CD4-positive, alpha-beta T cell treated with Interleukin-17A for 4 hours (primary cell): ENCODE measurements at regions not wholly inside any gene's neighbourhood (a gene's known extent, or its start where the extent isn't known, plus 50 kb on each side); places are given as distances from the start of the nearest gene placed in this dataset.

Experiments used
- DNase-seq: peaks from one replicate; pipeline ENCODE4 v3.0.0-alpha.2; 2020; ENCODE audit warnings: mixed read lengths

GRCh38 chr5:153147891-153148623 lies 342.4 kb upstream of the GRIA1 start:
- DNase-seq, result no peak

GRCh38 chr5:153148624-153148976 lies 341.9 kb upstream of the GRIA1 start:
- DNase-seq, result no peak

DNA sequence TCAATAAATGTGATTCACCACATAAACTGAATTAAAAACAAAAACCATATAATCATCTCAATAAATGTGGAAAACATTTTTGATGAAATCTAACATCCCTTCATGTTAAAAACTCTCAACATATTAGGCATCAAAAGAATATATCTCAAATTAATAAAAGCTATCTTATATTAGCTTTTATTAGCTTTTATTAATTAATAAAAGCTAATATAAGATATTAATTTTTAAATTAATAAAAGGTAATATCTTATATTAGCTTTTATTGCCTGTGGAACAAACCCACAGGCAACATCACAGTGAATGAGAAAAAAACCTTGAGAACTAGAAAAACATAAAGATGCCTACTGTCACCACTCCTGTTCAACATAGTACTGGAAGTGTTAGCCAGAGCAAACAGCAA lies 338.9 kb upstream of the GRIA1 start:
- no peak for DNase-seq

DNA sequence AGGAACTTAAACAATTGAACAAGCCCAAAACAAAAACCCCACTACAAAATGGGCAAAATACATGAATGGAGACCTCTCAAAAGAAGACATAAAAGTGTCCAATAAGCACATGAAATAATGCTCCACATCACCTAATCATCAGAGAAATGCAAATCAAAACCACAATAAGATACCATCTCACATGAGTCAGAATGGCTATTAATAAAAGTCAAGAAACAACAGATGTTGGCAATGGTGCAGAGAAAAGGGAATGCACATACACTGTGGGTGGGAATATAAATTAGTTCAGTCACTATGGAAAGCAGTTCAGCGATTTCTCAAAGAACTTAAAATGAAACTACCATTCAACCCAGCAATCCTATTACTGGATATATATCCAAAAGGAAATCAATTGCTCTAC lies 337.4 kb upstream of the GRIA1 start:
- no peak for DNase-seq

DNA sequence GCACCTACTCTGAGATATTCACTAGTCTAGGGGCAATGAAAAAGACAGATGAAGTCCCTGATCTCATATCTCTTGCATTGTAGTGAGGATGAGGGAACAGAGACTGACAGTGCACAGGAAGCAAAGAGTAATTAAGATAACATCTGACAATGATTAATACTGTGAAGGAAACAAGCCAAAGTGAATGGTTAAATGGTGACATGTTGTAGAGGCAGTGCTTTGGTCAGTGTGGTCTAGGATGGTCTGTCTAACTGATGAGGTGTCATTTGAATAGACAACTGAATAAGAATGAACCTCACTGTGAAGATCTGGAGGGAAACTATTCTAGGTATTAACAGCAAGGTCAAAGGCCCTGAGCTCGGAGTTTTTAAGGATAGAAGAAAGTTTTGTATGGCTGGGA lies 333.3 kb upstream of the GRIA1 start:
- DNase-seq, result no peak

DNA sequence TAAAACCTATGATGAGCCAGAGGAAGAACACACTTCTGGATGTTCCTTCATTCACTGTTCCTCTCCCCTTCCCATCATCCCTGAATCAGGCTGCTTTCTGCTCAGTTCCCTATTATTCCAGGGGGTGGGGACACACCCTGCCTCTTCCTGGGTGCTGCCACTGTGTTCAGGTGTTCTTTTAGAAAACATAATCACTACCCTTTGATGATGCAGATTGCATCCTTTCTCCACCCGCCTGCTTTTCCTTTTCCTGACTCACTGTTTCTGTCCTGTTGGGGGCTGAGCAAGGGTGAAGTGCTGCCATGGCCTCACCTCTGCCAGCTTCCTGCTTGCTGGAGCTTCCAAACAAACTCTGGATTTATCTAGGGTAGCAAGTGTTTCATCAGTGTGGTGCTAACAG lies 331.9 kb upstream of the GRIA1 start:
- no peak for DNase-seq

- no peak for DNase-seq
Measured at GRCh38 chr5:153159616-153160015, 330.9 kb upstream of the GRIA1 start.

GRCh38 chr5:153168241-153168640 lies 322.2 kb upstream of the GRIA1 start:
- DNase-seq, result no peak

DNA sequence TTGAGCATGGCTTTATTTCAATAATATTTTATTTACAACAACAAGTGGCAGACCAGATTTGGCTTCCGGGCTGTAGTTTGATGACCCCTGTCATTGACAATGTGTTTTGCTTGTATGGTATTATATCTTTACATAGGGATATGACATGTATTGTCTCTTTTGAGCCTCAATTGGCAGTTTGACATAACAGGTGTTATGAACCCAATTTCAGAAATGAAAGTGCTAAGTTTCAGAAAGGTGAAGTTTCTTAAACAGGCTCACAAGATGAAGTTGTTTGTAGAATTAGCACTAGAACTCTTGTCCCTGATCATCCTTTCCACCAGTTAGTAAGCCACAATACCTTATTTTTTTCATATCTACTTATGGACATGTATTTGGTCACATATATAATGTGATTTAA lies 303.0 kb upstream of the GRIA1 start:
- no peak for DNase-seq

- no peak for DNase-seq
Measured at GRCh38 chr5:153206361-153206760, 284.1 kb upstream of the GRIA1 start.

DNA sequence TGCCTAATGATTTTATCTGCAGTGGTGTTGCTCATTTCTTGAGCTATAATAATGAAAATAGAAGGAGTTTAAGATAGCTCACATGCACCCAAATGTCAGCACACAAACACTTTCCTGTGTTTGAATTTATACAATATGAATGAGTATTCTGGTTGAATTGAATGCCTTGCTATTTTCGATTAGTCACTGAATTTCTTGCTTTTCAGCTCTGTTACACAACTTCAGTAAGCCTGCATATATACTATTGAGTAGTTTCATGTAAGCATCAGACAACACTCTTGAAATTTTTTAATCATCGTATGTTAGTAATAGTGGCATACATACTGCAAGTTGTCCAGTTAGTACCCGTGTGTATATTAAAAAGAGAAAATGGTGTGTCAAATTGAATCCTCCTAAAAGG lies 281.5 kb upstream of the GRIA1 start:
- DNase-seq, result no peak

DNA sequence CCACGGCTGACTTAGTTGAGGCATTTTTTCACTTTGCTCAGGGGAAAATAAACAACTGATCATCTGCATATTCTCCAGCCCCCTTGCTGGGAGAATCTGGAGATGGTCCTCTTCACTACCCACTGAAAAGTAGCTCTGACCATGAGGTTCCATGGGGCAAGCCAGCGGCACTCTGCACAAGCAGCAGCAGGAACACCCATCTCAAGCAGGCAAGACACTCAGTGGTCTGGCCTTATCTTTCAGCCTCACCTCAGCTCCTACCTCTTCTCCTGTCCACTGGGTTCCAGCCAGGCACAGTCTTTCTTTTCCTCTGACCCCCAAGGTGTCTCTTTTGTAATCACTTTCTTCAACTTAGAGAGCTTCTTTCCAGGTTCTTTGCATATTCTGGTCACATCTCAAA lies 280.8 kb upstream of the GRIA1 start:
- no peak for DNase-seq

DNA sequence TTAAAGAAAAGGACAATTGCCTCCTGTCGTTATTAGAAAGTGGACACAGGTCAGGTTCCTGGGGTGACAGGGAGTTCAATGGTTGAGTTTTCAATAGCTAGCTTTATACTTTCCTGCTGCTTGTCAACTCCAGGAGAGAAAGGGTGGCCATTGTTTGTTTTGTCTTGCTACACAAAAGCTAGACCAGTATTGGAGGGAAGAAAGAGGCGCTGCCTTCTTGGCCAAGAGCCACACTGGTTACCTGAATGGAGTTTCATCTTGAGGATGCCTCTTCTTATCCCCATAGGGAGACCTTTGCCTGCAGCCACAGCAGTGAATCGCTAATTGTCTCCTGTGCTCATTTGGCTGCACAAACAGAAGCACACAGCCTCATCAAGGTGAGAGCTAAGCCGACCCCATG lies 279.4 kb upstream of the GRIA1 start:
- no peak for DNase-seq

GRCh38 chr5:153212471-153212870 lies 278.0 kb upstream of the GRIA1 start:
- no peak for DNase-seq

GRCh38 chr5:153222936-153223335 lies 267.5 kb upstream of the GRIA1 start:
- no peak for DNase-seq

DNA sequence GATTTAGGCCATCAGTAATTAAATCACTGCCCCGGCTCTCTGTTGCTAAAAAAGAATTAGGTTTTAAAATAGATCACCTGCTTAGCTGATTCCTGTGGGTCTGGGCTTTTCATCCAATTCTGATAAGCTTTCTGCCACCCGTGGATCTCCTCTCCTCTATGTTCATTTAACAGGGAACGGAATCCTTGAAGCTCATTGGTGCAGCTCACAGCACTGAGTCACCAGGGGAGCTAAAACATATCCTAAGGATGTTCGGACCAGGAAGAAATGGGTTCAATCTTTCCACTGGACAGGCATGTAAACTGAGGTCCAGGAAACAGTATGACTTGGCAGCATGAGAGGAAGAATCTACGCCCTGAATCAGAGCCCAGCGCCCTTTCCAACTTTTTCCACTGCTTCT lies 267.1 kb upstream of the GRIA1 start:
- DNase-seq, result no peak

DNA sequence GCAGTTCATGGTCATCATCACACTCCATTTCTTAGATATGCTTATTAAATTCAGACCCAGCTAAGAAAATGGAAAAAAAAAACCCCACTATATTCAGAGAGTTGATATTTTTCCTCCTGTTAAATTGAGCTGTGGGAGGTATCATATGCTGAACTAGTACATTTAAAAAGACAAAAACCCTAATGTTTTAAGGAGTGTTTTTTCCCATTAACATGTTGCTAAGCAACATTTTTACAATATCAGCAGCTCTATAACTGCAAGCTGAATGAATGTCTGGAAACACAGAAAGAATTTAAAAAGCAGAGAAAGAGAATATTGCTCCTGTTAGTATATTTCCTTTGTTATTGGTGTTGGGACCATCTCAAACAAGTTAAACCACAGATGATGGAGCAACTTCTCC lies 265.8 kb upstream of the GRIA1 start:
- DNase-seq, result no peak

GRCh38 chr5:153233933-153234332 lies 256.5 kb upstream of the GRIA1 start:
- DNase-seq, result no peak

DNA sequence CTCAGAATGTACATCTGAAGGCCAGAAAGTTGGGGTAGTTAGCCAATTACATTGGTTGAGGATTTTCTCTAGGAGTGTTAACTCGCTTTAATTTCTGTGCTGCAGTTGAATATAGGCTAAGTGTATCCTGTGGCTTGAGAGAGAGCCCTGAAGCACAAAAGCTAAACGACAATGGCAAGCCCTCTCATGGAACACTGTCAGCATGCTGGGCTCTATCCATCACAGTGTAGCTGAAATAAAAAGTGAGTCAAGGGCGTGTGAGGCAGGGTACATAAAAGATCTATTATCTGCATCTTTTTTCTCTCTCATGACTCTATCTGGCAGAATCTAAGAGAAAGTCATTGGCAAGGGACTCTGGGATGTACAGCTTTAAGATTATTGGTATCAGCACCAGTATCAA lies 254.2 kb upstream of the GRIA1 start:
- DNase-seq, result no peak

DNA sequence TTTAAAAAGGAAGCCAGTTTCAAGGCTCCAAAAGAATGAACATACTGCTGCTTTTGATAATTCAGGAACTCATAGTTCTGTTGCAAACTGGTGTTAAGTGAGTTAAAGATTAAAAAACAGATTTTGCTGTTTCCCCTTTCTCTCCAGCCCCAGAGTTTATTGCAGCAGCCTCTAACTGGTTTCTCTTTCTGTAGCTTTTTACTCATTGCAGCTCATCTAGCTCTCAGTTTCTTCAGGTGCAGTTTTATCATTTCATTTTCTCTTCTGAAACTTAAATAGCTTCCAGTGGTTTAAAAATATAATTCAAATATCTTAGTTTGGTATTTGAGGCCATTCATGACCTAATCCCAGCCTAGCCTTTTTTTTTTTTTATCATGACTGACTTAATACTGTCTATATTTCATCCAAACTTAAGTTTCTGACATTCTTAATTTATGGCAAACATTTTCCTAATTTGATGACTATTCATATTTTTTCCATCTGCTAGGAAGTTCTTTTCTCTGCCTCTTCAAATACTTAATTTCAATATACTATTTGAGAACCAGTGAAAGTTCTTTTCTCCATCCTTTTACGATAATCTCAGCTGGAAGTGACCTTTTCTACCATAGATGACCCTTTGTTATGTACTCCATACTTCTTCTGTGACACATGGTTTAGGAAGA lies 252.7 kb upstream of the GRIA1 start:
- DNase-seq, result no peak

- no peak for DNase-seq
Measured at GRCh38 chr5:153257381-153257780, 233.1 kb upstream of the GRIA1 start.

DNA sequence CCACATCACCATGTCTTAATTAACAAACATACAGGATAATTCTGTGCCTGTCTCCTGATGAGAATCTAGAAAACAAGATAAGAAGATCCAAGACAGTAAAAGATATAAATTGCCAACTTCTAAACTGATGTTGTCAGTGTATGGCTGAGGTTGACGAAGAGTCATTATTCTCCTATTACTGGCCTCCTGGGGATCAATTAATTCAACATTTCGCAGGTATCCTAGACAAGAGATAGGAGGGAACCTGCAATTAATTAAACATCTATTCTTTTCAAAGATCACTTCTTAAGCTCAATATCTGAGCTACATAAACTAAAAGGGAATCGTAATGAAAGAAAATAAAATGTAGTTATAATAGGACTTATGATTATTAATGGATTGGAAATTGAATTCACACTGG lies 232.0 kb upstream of the GRIA1 start:
- no peak for DNase-seq

- no peak for DNase-seq
Measured at GRCh38 chr5:153267506-153267905, 223.0 kb upstream of the GRIA1 start.

GRCh38 chr5:153275695-153276094 lies 214.8 kb upstream of the GRIA1 start:
- no peak for DNase-seq

GRCh38 chr5:153276151-153276550 lies 214.3 kb upstream of the GRIA1 start:
- no peak for DNase-seq
